RWPE2 (cell line): ENCODE measurements at regions not wholly inside any gene's neighbourhood (a gene's known extent, or its start where the extent isn't known, plus 50 kb on each side); places are given as distances from the start of the nearest gene placed in this dataset.

Experiments
- ATAC-seq: fragments of 200-7000 bp; cut with Tn5 transposase; 3 replicates; pipeline ENCODE4 v1.9.1; 2021; ENCODE audit warnings: low read depth
- DNase-seq: peaks from one replicate; pipeline ENCODE4 v3.0.0-alpha.2; 2020; ENCODE audit warnings: low spot score
- H3K27ac ChIP-seq: fragments of 450-650 bp; 2 replicates; pipeline ENCODE4 v1.5.1; 2017; ENCODE audit warnings: mild to moderate bottlenecking; ENCODE audit not compliant: poor library complexity, severe bottlenecking
- H3K27me3 ChIP-seq: fragments of 250-450 bp; sonication (Bioruptor Pico); 2 replicates; pipeline ENCODE4 v1.5.1; 2021; ENCODE audit warnings: mild to moderate bottlenecking, moderate library complexity; ENCODE audit not compliant: insufficient read depth, poor library complexity, severe bottlenecking
- H3K36me3 ChIP-seq: fragments of 250-450 bp; sonication (Bioruptor Pico); 2 replicates; pipeline ENCODE4 v1.5.1; 2020; ENCODE audit warnings: low read depth, mild to moderate bottlenecking, moderate library complexity
- H3K4me1 ChIP-seq: fragments of 250-450 bp; sonication (Bioruptor Pico); 2 replicates; pipeline ENCODE4 v1.5.1; 2021; ENCODE audit warnings: mild to moderate bottlenecking, moderate library complexity; ENCODE audit not compliant: insufficient read depth, poor library complexity, severe bottlenecking
- H3K4me3 ChIP-seq: fragments of 250-450 bp; sonication (Bioruptor Pico); 2 replicates; pipeline ENCODE4 v1.5.1; 2021; ENCODE audit warnings: mild to moderate bottlenecking, moderate library complexity; ENCODE audit not compliant: severe bottlenecking
- H3K9me3 ChIP-seq: fragments of 250-450 bp; sonication (Bioruptor Pico); 2 replicates; pipeline ENCODE4 v1.5.1; 2021; ENCODE audit warnings: mild to moderate bottlenecking, moderate library complexity; ENCODE audit not compliant: severe bottlenecking
- CTCF ChIP-seq: fragments of 450-650 bp; IDR thresholded peaks from one replicate; pipeline ENCODE4 v1.5.1; 2017; ENCODE audit warnings: mild to moderate bottlenecking, moderate library complexity; ENCODE audit not compliant: poor library complexity, severe bottlenecking

- Histone ChIP-seq H3K9me3 (no peaks in the 10 kb centered on the region), H3K4me1 (no peaks in the 10 kb centered on the region), H3K27me3 (no peaks in the 10 kb centered on the region), H3K27ac (no peak overlapping the region), H3K36me3 (no peaks in the 10 kb centered on the region), H3K4me3 (no peak overlapping the region)
- no peak for DNase-seq
- no peak for TF ChIP-seq CTCF
- ATAC-seq, result no peak
Measured at GRCh38 chr6:93759190-93759589, 339.8 kb upstream of the EPHA7 start.

GRCh38 chr6:93751969-93752368 lies 332.6 kb upstream of the EPHA7 start:
- Histone ChIP-seq H3K27me3 (no peaks in the 10 kb centered on the region), H3K9me3 (no peaks in the 10 kb centered on the region), H3K36me3 (no peaks in the 10 kb centered on the region), H3K4me3 (no peak overlapping the region), H3K27ac (no peak overlapping the region), H3K4me1 (no peaks in the 10 kb centered on the region)
- ATAC-seq (no peak), DNase-seq (no peak)
- no peak for TF ChIP-seq CTCF

DNA sequence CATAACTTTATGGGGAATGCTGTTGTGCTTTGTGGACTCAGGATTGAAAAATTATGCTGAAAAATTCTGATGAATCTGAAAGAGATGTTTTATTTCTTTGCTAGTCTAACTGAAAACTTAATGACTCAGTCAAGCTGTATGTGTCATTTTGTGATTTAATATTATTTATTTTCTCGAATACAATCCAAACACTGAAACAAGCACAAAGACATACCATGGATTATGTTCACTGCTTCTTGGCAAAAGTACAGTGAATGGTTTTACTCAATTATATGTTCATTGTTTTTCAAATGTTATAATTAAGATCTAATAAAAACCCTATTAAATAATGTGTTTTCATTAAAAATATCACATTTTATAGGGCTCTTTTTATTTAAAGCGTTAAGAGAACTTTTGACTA lies 330.6 kb upstream of the EPHA7 start:
- Histone ChIP-seq H3K27me3 (no peaks in the 10 kb centered on the region), H3K27ac (no peak overlapping the region), H3K4me3 (no peak overlapping the region), H3K9me3 (no peaks in the 10 kb centered on the region), H3K4me1 (no peaks in the 10 kb centered on the region), H3K36me3 (no peaks in the 10 kb centered on the region)
- TF ChIP-seq CTCF, result no peak
- ATAC-seq, result no peak
- DNase-seq, result no peak

GRCh38 chr6:93749191-93749590 lies 329.8 kb upstream of the EPHA7 start:
- no peak for DNase-seq
- no peaks in the 10 kb centered on the region for H3K27me3 ChIP-seq
- no peak for ATAC-seq
- no peaks in the 10 kb centered on the region for H3K9me3 ChIP-seq
- H3K4me1 ChIP-seq, result no peaks in the 10 kb centered on the region
- no peak for TF ChIP-seq CTCF
- no peak overlapping the region for H3K4me3 ChIP-seq
- H3K36me3 ChIP-seq, result no peaks in the 10 kb centered on the region
- H3K27ac ChIP-seq, result no peak overlapping the region

- DNase-seq, result no peak
- ATAC-seq, result no peak
- no peaks in the 10 kb centered on the region for H3K9me3 ChIP-seq
Measured at GRCh38 chr6:93746892-93747291, 327.5 kb upstream of the EPHA7 start.

More at GRCh38 chr6:93746892-93747291, 327.5 kb upstream of the EPHA7 start:
- no peak overlapping the region for H3K27ac ChIP-seq
- no peaks in the 10 kb centered on the region for H3K4me1 ChIP-seq
- no peaks in the 10 kb centered on the region for H3K27me3 ChIP-seq
- no peak for TF ChIP-seq CTCF
- no peak overlapping the region for H3K4me3 ChIP-seq
- no peaks in the 10 kb centered on the region for H3K36me3 ChIP-seq
